HepG2 (cell line): ENCODE measurements at regions not wholly inside any gene's neighbourhood (a gene's known extent, or its start where the extent isn't known, plus 50 kb on each side); places are given as distances from the start of the nearest gene placed in this dataset.

Source experiments
- ATAC-seq: fragments of 200-7000 bp; cut with Tn5 transposase; 3 replicates; pipeline ENCODE4 v1.9.1; 2020; ENCODE audit warnings: mild to moderate bottlenecking, moderate library complexity
- BruUV-seq: library from RNA; stranded (reverse); fragments of 400-500 nt; replicated peaks from 2 replicates; lab custom pipeline; 2021; lab: Mats Ljungman, UMichigan
- CTCF ChIA-PET: fragments of 300-600 bp; formaldehyde crosslinking; extraction: SDS; loops from one replicate; lab custom pipeline; 2021; ENCODE audit warnings: low total read pairs, inconsistent platforms, low intra/inter-chr PET ratio; lab: Yijun Ruan, JAX
- POLR2A ChIA-PET: fragments of 350-600 bp; sonication (Branson Sonifier 250); formaldehyde crosslinking; loops from one replicate; lab custom pipeline; 2020; ENCODE audit warnings: antibody characterized with exemption, inconsistent platforms; lab: Yijun Ruan, JAX
- DNase-seq: peaks from one replicate; pipeline ENCODE4 v3.0.0-alpha.2; 2015; ENCODE audit warnings: low spot score
- FAIRE-seq: peaks from 3 replicates; lab custom pipeline; 2011; peaks lifted over from hg19 to GRCh38; lab: Jason Lieb, UNC
- H2AFZ ChIP-seq: one replicate; pipeline ENCODE4 v1.6.1; 2011; ENCODE audit warnings: low read length, inconsistent platforms
- H3K27ac ChIP-seq: fragments of 300-600 bp; 3 replicates; pipeline ENCODE4 v1.8.0; 2011; ENCODE audit warnings: mixed run types, mild to moderate bottlenecking, mixed read lengths, low read length, inconsistent platforms; ENCODE audit not compliant: insufficient read depth; ENCODE audit errors: extremely low read length
- H3K27me3 ChIP-seq, 2 experiments: fragments of 200-600 bp in 1 of 2; 2 replicates in 1 of 2; 3 replicates in 1 of 2; pipeline versions ENCODE4 v1.6.0 to v1.8.0; 2011; ENCODE audit warnings: low read length in 2 of 2, mild to moderate bottlenecking in 2 of 2, moderate library complexity in 2 of 2, inconsistent platforms in 1 of 2; ENCODE audit not compliant: insufficient read depth in 2 of 2, control insufficient read depth in 1 of 2
- H3K36me3 ChIP-seq, 2 experiments: fragments of 200-600 bp in 1 of 2; replicated peaks in 1 of 2; 2 replicates in 1 of 2; 3 replicates in 1 of 2; pipeline versions ENCODE4 v1.5.1 to v1.8.0; 2011; ENCODE audit warnings: low read length in 2 of 2, inconsistent platforms in 1 of 2; ENCODE audit not compliant: insufficient read depth in 2 of 2, control insufficient read depth in 1 of 2
- H3K4me1 ChIP-seq: 2 replicates; pipeline ENCODE4 v1.5.1; 2012; ENCODE audit warnings: low read length, inconsistent platforms; ENCODE audit not compliant: insufficient read depth
- H3K4me2 ChIP-seq: 2 replicates; pipeline ENCODE4 v1.6.0; 2011; ENCODE audit warnings: low read depth, low read length, inconsistent platforms
- H3K4me3 ChIP-seq, 3 experiments: fragments of 200-600 bp in 1 of 3; sonication (generic), shearing (Covaris generic) in 1 of 3; replicated peaks in 1 of 3; 2 replicates each; pipeline ENCODE4 v1.5.1; 2011 to 2016; ENCODE audit warnings: low read length in 3 of 3, inconsistent platforms in 2 of 3, low read depth in 2 of 3, mild to moderate bottlenecking in 2 of 3, control low read depth in 1 of 3, mixed read lengths in 1 of 3; ENCODE audit not compliant: insufficient read depth in 1 of 3
- H3K79me2 ChIP-seq: one replicate; pipeline ENCODE4 v1.6.1; 2011; ENCODE audit warnings: low read length, inconsistent platforms; ENCODE audit not compliant: insufficient read depth
- H3K9ac ChIP-seq: 2 replicates; pipeline ENCODE4 v1.6.0; 2011; ENCODE audit warnings: mild to moderate bottlenecking, low read depth, low read length, inconsistent platforms; ENCODE audit not compliant: insufficient read depth
- H3K9me3 ChIP-seq: 2 replicates; pipeline ENCODE4 v1.5.1; 2012; ENCODE audit warnings: mild to moderate bottlenecking, low read length
- H4K20me1 ChIP-seq: 2 replicates; pipeline ENCODE4 v1.6.0; 2011; ENCODE audit warnings: inconsistent platforms, mild to moderate bottlenecking, low read length, moderate library complexity; ENCODE audit not compliant: insufficient read depth
- ARHGAP35 ChIP-seq: sonication (generic); formaldehyde crosslinking; IDR thresholded peaks from 2 replicates; pipeline ENCODE4 v1.9.0; 2022; ENCODE audit warnings: mild to moderate bottlenecking, inconsistent platforms, moderate library complexity, missing genetic modification reagents, borderline replicate concordance
- FOXC1 ChIP-seq: sonication (generic); formaldehyde crosslinking; IDR thresholded peaks from 2 replicates; pipeline ENCODE4 v1.8.0; 2022; ENCODE audit warnings: mild to moderate bottlenecking, missing genetic modification reagents, borderline replicate concordance
- FOXP4 ChIP-seq: sonication (generic); formaldehyde crosslinking; IDR thresholded peaks from 2 replicates; pipeline ENCODE4 v1.4.0; 2020; ENCODE audit warnings: missing genetic modification reagents
- SP2 ChIP-seq: sonication (generic); formaldehyde crosslinking; IDR thresholded peaks from 2 replicates; pipeline ENCODE4 v1.5.1; 2020; ENCODE audit warnings: mild to moderate bottlenecking, missing genetic modification reagents
- ZFP62 ChIP-seq: sonication (generic); formaldehyde crosslinking; IDR thresholded peaks from 2 replicates; pipeline ENCODE4 v1.4.0; 2020; ENCODE audit warnings: missing genetic modification reagents
- ZNF547 ChIP-seq: sonication (generic); formaldehyde crosslinking; IDR thresholded peaks from 2 replicates; pipeline ENCODE4 v1.5.1; 2020; ENCODE audit warnings: mild to moderate bottlenecking, missing genetic modification reagents
- WGBS: methylation state at CpG from one replicate; pipeline ENCODE4 v1.1.6; 2017; ENCODE audit warnings: low lambda C conversion rate; 5-methylcytosine and 5-hydroxymethylcytosine counted together
- in situ Hi-C: cut with HindIII; loops from 2 replicates; pipeline ENCODE4 v1.10.0; 2017; ENCODE audit warnings: low pct_unique_long_range_greater_than_20kb; ENCODE audit not compliant: extremely low pct_ligation_motif_present
- intact Hi-C: fragments of 100-400 bp; cut with micrococcal nuclease; formaldehyde crosslinking; loops from one replicate; pipeline ENCODE4 v1.10.0; 2022; ENCODE audit not compliant: unreplicated experiment

GRCh38 chr13:26476111-26476781 lies 81.2 kb upstream of the WASF3 start (continued):
- TF ChIP-seq FOXP4 = no peak

- peak overlapping the region; percentile 88 for H3K4me2 ChIP-seq
- POLR2A ChIA-PET = interaction anchor here (1.2 kb wide), 1 partner anchor 254 kb away, joined by 3 read pairs; the partner anchor contains the start of gene RNF6
- FAIRE-seq = no peak
- H3K27ac ChIP-seq = no peak overlapping the region
- H3K36me3 ChIP-seq = no peaks in the 10 kb centered on the region
- no TSS peak for BruUV-seq
- no peak for ATAC-seq
- in situ Hi-C loops (no loop called here), intact Hi-C loops (no loop called here)
- H4K20me1 ChIP-seq = no peaks in the 10 kb centered on the region
- TF ChIP-seq FOXC1 (no peak), ZNF547 (no peak), SP2 (CRISPR knock-in tag) (no peak), ARHGAP35 (CRISPR knock-in tag) (no peak), ZFP62 (CRISPR knock-in tag) (no peak)
- H3K4me3 ChIP-seq = peak overlapping the region; percentile 42 to 66 (median 57)
- no peak overlapping the region for H2AFZ ChIP-seq
- no peaks in the 10 kb centered on the region for H3K27me3 ChIP-seq
- WGBS = 33% methylated on average over 3 of the region's 3 CpGs
- DNase-seq = no peak
- H3K9me3 ChIP-seq = no peaks in the 10 kb centered on the region
- CTCF ChIA-PET = no interaction called here
- H3K79me2 ChIP-seq = no peaks in the 10 kb centered on the region
- H3K4me1 ChIP-seq = peaks cover 13% of the 10 kb centered on the region
- H3K9ac ChIP-seq = peak overlapping the region; percentile 37; the same call in 1 of the 2 replicates
These were observed 80.7 kb upstream of the WASF3 start for GRCh38 chr13:26476782-26477142.
